HCT116 (cell line): ENCODE measurements at regions not wholly inside any gene's neighbourhood (a gene's known extent, or its start where the extent isn't known, plus 50 kb on each side); places are given as distances from the start of the nearest gene placed in this dataset.

Experiments
- ATAC-seq: fragments of 200-7000 bp; cut with Tn5 transposase; 2 replicates; pipeline ENCODE4 v1.9.1; 2020; ENCODE audit warnings: mild to moderate bottlenecking, moderate library complexity
- BruUV-seq: library from RNA; stranded (reverse); fragments of 400-500 nt; replicated peaks from 2 replicates; lab custom pipeline; 2021; lab: Mats Ljungman, UMichigan
- CTCF ChIA-PET: fragments of 300-600 bp; sonication (Branson Sonifier 250); formaldehyde crosslinking; loops from one replicate; lab custom pipeline; 2021; ENCODE audit warnings: antibody characterized with exemption; lab: Charles Lee
- POLR2A ChIA-PET: fragments of 300-600, 350-600 bp; sonication (Branson Sonifier 250); formaldehyde crosslinking; loops from one replicate; lab custom pipeline; 2021; ENCODE audit warnings: antibody characterized with exemption; lab: Charles Lee
- RAD21 ChIA-PET, 2 experiments: fragments of 300-600 bp; sonication (Branson Sonifier 250); formaldehyde crosslinking; loops; one replicate each; lab custom pipeline; 2023; ENCODE audit warnings: low total read pairs in 2 of 2; ENCODE audit not compliant: uncharacterized antibody in 2 of 2, unreplicated experiment in 2 of 2, low non-redundant PET in 1 of 2; lab: Charles Lee
- DNase-seq: peaks from one replicate; pipeline ENCODE4 v3.0.0-alpha.2; 2010; ENCODE audit warnings: low read depth, low spot score
- H2AFZ ChIP-seq: fragments of 200-600 bp; shearing (Covaris generic), sonication (generic); 2 replicates; pipeline ENCODE4 v1.6.1; 2017; ENCODE audit warnings: low read depth, mixed run types, mixed read lengths, antibody characterized with exemption, low read length; ENCODE audit not compliant: poor library complexity, severe bottlenecking
- H3K27ac ChIP-seq: 2 replicates; pipeline ENCODE4 v1.5.1; 2012; ENCODE audit warnings: low read depth, low read length
- H3K27me3 ChIP-seq: fragments of 200-600 bp; sonication (generic); 2 replicates; pipeline ENCODE4 v1.6.1; 2016; ENCODE audit warnings: mixed run types, low read length, mixed read lengths; ENCODE audit not compliant: insufficient read depth
- H3K36me3 ChIP-seq, 2 experiments: fragments of 200-500 bp in 1 of 2; fragments of 200-600 bp in 1 of 2; sonication (Bioruptor generic) in 1 of 2; sonication (generic) in 1 of 2; 2 replicates each; pipeline versions ENCODE4 v1.5.1 to v1.6.1; 2014 to 2016; ENCODE audit warnings: low read length in 2 of 2, inconsistent platforms in 1 of 2, mixed read lengths in 1 of 2, mixed run types in 1 of 2; ENCODE audit not compliant: insufficient read depth in 2 of 2, control insufficient read depth in 1 of 2
- H3K4me1 ChIP-seq, 2 experiments: fragments of 200-600 bp in 1 of 2; sonication (generic) in 1 of 2; 2 replicates each; pipeline versions ENCODE4 v1.5.1 to v1.6.1; 2012 to 2017; ENCODE audit warnings: low read length in 2 of 2, inconsistent platforms in 1 of 2, mild to moderate bottlenecking in 1 of 2, mixed read lengths in 1 of 2, mixed run types in 1 of 2, moderate library complexity in 1 of 2; ENCODE audit not compliant: insufficient read depth in 2 of 2, control insufficient read depth in 1 of 2
- H3K4me2 ChIP-seq: fragments of 200-600 bp; sonication (generic); 2 replicates; pipeline ENCODE4 v1.6.1; 2017; ENCODE audit warnings: mixed run types, low read length, mixed read lengths
- H3K4me3 ChIP-seq, 2 experiments: fragments of 200-600 bp in 1 of 2; sonication (generic) in 1 of 2; replicated peaks in 1 of 2; 2 replicates each; pipeline ENCODE4 v1.5.1; 2011 to 2016; ENCODE audit warnings: low read length in 2 of 2, control low read depth in 1 of 2, low read depth in 1 of 2, mild to moderate bottlenecking in 1 of 2, mixed read lengths in 1 of 2, mixed run types in 1 of 2
- H3K79me2 ChIP-seq: fragments of 200-600 bp; sonication (generic); 2 replicates; pipeline ENCODE4 v1.6.1; 2017; ENCODE audit warnings: mild to moderate bottlenecking, mixed run types, low read length, moderate library complexity, mixed read lengths; ENCODE audit not compliant: insufficient read depth
- H3K9ac ChIP-seq: fragments of 200-600 bp; sonication (generic); 2 replicates; pipeline ENCODE4 v1.6.1; 2016; ENCODE audit warnings: low read length, mixed read lengths
- H3K9me2 ChIP-seq: fragments of 200-600 bp; sonication (generic), shearing (Covaris generic); 2 replicates; pipeline ENCODE4 v1.6.1; 2017; ENCODE audit warnings: mixed run types, mild to moderate bottlenecking, moderate library complexity; ENCODE audit not compliant: insufficient read depth
- H3K9me3 ChIP-seq, 2 experiments: fragments of 200-500 bp in 1 of 2; fragments of 200-600 bp in 1 of 2; sonication (Bioruptor generic) in 1 of 2; sonication (generic) in 1 of 2; 2 replicates each; pipeline ENCODE4 v1.6.1; 2014 to 2017; ENCODE audit warnings: low read length in 2 of 2, mixed read lengths in 2 of 2, inconsistent platforms in 1 of 2, low read depth in 1 of 2, mild to moderate bottlenecking in 1 of 2, mixed run types in 1 of 2, moderate library complexity in 1 of 2; ENCODE audit not compliant: control insufficient read depth in 1 of 2, insufficient read depth in 1 of 2
- H4K20me1 ChIP-seq: fragments of 200-600 bp; sonication (generic), shearing (Covaris generic); 2 replicates; pipeline ENCODE4 v1.6.1; 2017; ENCODE audit warnings: mixed run types, mild to moderate bottlenecking, moderate library complexity; ENCODE audit not compliant: insufficient read depth
- ATF3 ChIP-seq: IDR thresholded peaks from 2 replicates; pipeline ENCODE4 v1.6.1; 2012
- CBX3 ChIP-seq: IDR thresholded peaks from 2 replicates; pipeline ENCODE4 v1.6.1; 2012; ENCODE audit warnings: low read depth
- CEBPB ChIP-seq: IDR thresholded peaks from 2 replicates; pipeline ENCODE4 v1.6.1; 2012; ENCODE audit warnings: low read depth
- EGR1 ChIP-seq: IDR thresholded peaks from 2 replicates; pipeline ENCODE4 v1.6.1; 2012; ENCODE audit warnings: low read depth
- ELF1 ChIP-seq: IDR thresholded peaks from 2 replicates; pipeline ENCODE4 v1.6.1; 2012; ENCODE audit warnings: low read depth, borderline replicate concordance
- EZH2phosphoT487 ChIP-seq: fragments of 200-600 bp; IDR thresholded peaks from 2 replicates; pipeline ENCODE4 v1.6.1; 2018; ENCODE audit warnings: antibody characterized with exemption, borderline replicate concordance
- FOSL1 ChIP-seq: IDR thresholded peaks from 2 replicates; pipeline ENCODE4 v1.6.1; 2012; ENCODE audit warnings: low read depth
- JUND ChIP-seq: IDR thresholded peaks from 2 replicates; pipeline ENCODE4 v1.6.1; 2012
- MAX ChIP-seq: IDR thresholded peaks from 2 replicates; pipeline ENCODE4 v1.6.1; 2012
- POLR2A ChIP-seq: IDR thresholded peaks from 2 replicates; pipeline ENCODE4 v1.7.0; 2011; ENCODE audit warnings: borderline replicate concordance; ENCODE audit not compliant: insufficient read depth, insufficient read length; ENCODE audit errors: extremely low read depth
- RAD21 ChIP-seq: IDR thresholded peaks from 2 replicates; pipeline ENCODE4 v1.6.1; 2012; ENCODE audit warnings: low read depth, mild to moderate bottlenecking
- REST ChIP-seq: IDR thresholded peaks from 2 replicates; pipeline ENCODE4 v1.6.1; 2012; ENCODE audit warnings: low read depth
- SIN3A ChIP-seq: IDR thresholded peaks from 2 replicates; pipeline ENCODE4 v1.6.1; 2012; ENCODE audit warnings: low read depth
- SP1 ChIP-seq: IDR thresholded peaks from 2 replicates; pipeline ENCODE4 v1.6.1; 2012; ENCODE audit warnings: low read depth
- TCF7L2 ChIP-seq: IDR thresholded peaks from 2 replicates; pipeline ENCODE4 v1.7.0; 2011; ENCODE audit warnings: borderline replicate concordance, inconsistent platforms; ENCODE audit not compliant: insufficient read depth, insufficient read length; ENCODE audit errors: extremely low read depth
- ZBTB33 ChIP-seq: IDR thresholded peaks from 2 replicates; pipeline ENCODE4 v1.6.1; 2011; ENCODE audit warnings: mild to moderate bottlenecking, low read length, moderate library complexity; ENCODE audit not compliant: insufficient replicate concordance; ENCODE audit errors: extremely low read depth
- ZFX ChIP-seq: fragments of 450-650 bp; IDR thresholded peaks from 2 replicates; pipeline ENCODE4 v1.6.1; 2017
- ZNF274 ChIP-seq: fragments of 200-500 bp; sonication (Bioruptor generic); IDR thresholded peaks from 2 replicates; pipeline ENCODE4 v1.6.1; 2014; ENCODE audit warnings: mild to moderate bottlenecking, low read depth, low read length, inconsistent platforms
- intact Hi-C: fragments of 100-400 bp; cut with micrococcal nuclease; formaldehyde crosslinking; loops from 2 replicates; pipeline ENCODE4 v1.10.0; 2022

- Histone ChIP-seq H3K9me2 (no peaks in the 10 kb centered on the region), H4K20me1 (no peaks in the 10 kb centered on the region), H3K4me1 (no peaks in the 10 kb centered on the region), H3K27me3 (no peaks in the 10 kb centered on the region), H3K9ac (no peak overlapping the region), H3K27ac (no peak overlapping the region), H3K4me3 (no peak overlapping the region), H3K79me2 (no peaks in the 10 kb centered on the region), H3K36me3 (no peaks in the 10 kb centered on the region), H3K4me2 (no peak overlapping the region), H3K9me3 (no peaks in the 10 kb centered on the region), H2AFZ (no peak overlapping the region)
- TF ChIP-seq CEBPB (no peak), EZH2phosphoT487 (no peak), ZBTB33 (no peak), SIN3A (no peak), CBX3 (no peak), MAX (no peak), FOSL1 (no peak), ZNF274 (no peak), ZFX (no peak), SP1 (no peak), POLR2A (no peak), REST (no peak), ATF3 (no peak), JUND (no peak), RAD21 (no peak), TCF7L2 (no peak), ELF1 (no peak), EGR1 (no peak)
- ATAC-seq, result no peak
- no TSS peak for BruUV-seq
- DNase-seq, result no peak
- intact Hi-C loops, result no loop called here
- ChIA-PET CTCF (no interaction called here), POLR2A (no interaction called here), RAD21 (no interaction called here)
Observed at GRCh38 chr13:44158881-44159632, 214.6 kb upstream of the SERP2 start.
